ENCODE measurements at regions not wholly inside any gene's neighbourhood (a gene's known extent, or its start where the extent isn't known, plus 50 kb on each side); places are given as distances from the start of the nearest gene placed in this dataset.

- TF ChIP-seq POLR2AphosphoS5 (IDR thresholded peaks at IDR 0.05; ENCODE audit: low read depth, low read length), result no peak
- TF ChIP-seq TAF1 (IDR thresholded peaks at IDR 0.05; ENCODE audit: borderline replicate concordance, insufficient read depth, low read length), result no peak
- TF ChIP-seq REST (IDR thresholded peaks at IDR 0.05; ENCODE audit: insufficient read depth in 1 of 2, low read depth in 2 of 2, low read length in 2 of 2), result no peak
Observed at GRCh38 chr1:9482816-9483572, 56.3 kb upstream of the SLC25A33 start.
